K562 (cell line): ENCODE measurements at regions not wholly inside any gene's neighbourhood (a gene's known extent, or its start where the extent isn't known, plus 50 kb on each side); places are given as distances from the start of the nearest gene placed in this dataset.

Source experiments
- MEIS2 ChIP-seq: fragments of 450-650 bp; IDR thresholded peaks from 2 replicates; pipeline ENCODE4 v1.6.1; 2014; ENCODE audit warnings: mild to moderate bottlenecking; ENCODE audit not compliant: partially characterized antibody
- MITF ChIP-seq: IDR thresholded peaks from 2 replicates; pipeline ENCODE4 v1.6.1; 2014; ENCODE audit warnings: antibody characterized with exemption
- PBX2 ChIP-seq, 2 experiments: IDR thresholded peaks in 1 of 2; conservative IDR thresholded peaks in 1 of 2; 2 replicates each; pipeline ENCODE4 v1.6.1; 2016; ENCODE audit warnings: low read depth in 2 of 2, mild to moderate bottlenecking in 1 of 2, missing compliant biosample characterization in 1 of 2, missing genetic modification characterization in 1 of 2, moderate library complexity in 1 of 2
- RERE ChIP-seq: sonication (generic); formaldehyde crosslinking; IDR thresholded peaks from 2 replicates; pipeline ENCODE4 v1.8.0; 2023; ENCODE audit warnings: missing genetic modification reagents, mild to moderate bottlenecking, borderline replicate concordance
- REST ChIP-seq, 2 experiments: fragments of 450-650 bp; formaldehyde crosslinking in 1 of 2; IDR thresholded peaks; 2 replicates each; pipeline versions ENCODE4 v1.4.0 to v1.6.1; 2014 to 2020; ENCODE audit warnings: mild to moderate bottlenecking in 2 of 2, borderline replicate concordance in 1 of 2, low read depth in 1 of 2
- SMAD4 ChIP-seq: fragments of 250-450 bp; sonication (Bioruptor Pico); conservative IDR thresholded peaks from 2 replicates; pipeline ENCODE4 v1.8.0; 2021; ENCODE audit warnings: inconsistent platforms, mild to moderate bottlenecking, moderate library complexity
- SMARCA4 ChIP-seq: fragments of 450-650 bp; IDR thresholded peaks from 2 replicates; pipeline ENCODE4 v1.6.1; 2016
- ZFX ChIP-seq: sonication (generic); formaldehyde crosslinking; IDR thresholded peaks from 2 replicates; pipeline ENCODE4 v1.8.0; 2022; ENCODE audit warnings: mild to moderate bottlenecking, missing genetic modification reagents, moderate library complexity

- no peak for TF ChIP-seq REST (IDR thresholded peaks at IDR 0.05; ENCODE audit: borderline replicate concordance)
- no peak for TF ChIP-seq REST (CRISPR knock-in tag; IDR thresholded peaks at IDR 0.05; ENCODE audit: low read depth)
- TF ChIP-seq MITF, result 0 out of 2 replicates have a peak, but pooled peaks have one; percentile 47
- TF ChIP-seq ZFX (CRISPR knock-in tag), result 0 out of 2 replicates have a peak, but pooled peaks have one; percentile 28
- TF ChIP-seq RERE (CRISPR knock-in tag), result peak; percentile 85; the same call in 1 of the 2 replicates
- TF ChIP-seq PBX2 (CRISPR knock-in tag; IDR thresholded peaks at IDR 0.05; ENCODE audit: low read depth), result no peak
- no peak for TF ChIP-seq PBX2 (tag; conservative IDR thresholded peaks at IDR 0.05; ENCODE audit: low read depth)
- TF ChIP-seq MEIS2, result no peak
- TF ChIP-seq SMAD4, result 0 out of 2 replicates have a peak, but pooled peaks have one; percentile 41
- no peak for TF ChIP-seq SMARCA4
Observed at GRCh38 chr11:43547889-43548381, 132.6 kb upstream of the HSD17B12 start (continued).
